GM18868 (cell line): ENCODE measurements at regions not wholly inside any gene's neighbourhood (a gene's known extent, or its start where the extent isn't known, plus 50 kb on each side); places are given as distances from the start of the nearest gene placed in this dataset.
"Not testable (repeated sequence)": the region's sequence is repeated elsewhere in the genome, so short reads cannot be mapped to it uniquely, and the experiment has no call there.

Source experiments
- ATAC-seq: cut with Tn5 transposase; IDR thresholded peaks from one replicate; pipeline ENCODE4 v1.9.1; 2021; ENCODE audit warnings: mild to moderate bottlenecking, moderate library complexity; ENCODE audit not compliant: unreplicated experiment

- not testable (repeated sequence) for ATAC-seq
Measured at GRCh38 chr5:135143682-135144081, 109.7 kb upstream of the PITX1 start.

DNA sequence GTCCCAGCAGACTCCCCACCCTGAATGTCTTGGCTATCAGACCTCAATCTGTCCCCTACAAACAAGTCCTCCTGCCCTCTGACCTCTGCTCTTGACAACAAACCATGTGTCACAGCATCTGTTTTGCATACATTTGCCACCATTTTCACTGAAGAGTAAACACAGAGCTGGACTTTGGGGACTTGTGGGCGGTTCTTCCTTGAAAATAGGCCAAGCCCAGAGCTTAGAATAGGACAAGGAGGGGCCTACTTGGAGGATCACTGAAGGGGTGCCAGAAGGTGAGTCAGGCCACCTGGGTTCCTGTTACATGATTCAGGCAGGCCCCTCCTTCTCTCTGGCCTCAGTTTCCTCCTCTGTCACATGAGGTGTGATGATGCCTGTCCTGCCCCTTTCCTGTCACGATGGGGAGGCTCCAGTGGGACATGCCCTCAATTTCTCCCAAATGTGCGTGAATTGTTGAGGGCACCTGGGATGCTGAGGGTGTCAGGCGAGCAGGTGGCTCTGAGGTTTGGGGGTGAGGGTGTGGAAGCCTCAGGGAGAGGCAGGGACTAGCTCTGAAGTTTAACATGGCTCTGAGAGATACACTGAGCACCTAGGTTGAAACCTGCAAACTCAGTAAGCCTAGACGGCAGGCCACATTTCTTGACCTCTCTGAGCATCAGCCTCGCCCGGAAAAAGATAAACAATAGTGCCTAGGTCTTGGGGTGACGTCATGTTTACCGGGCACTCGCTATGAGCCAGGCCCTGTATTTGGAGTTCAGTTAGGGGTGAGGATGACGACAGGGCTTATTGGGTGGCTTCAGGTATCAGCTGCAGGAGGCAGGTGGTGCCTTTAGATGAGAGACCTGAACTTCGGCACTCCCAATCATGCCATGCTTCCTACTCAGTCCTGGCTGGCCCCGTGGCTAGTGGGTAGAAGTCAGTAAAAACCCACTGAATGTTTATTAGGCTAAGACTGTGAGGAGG, 107.6 kb upstream of the PITX1 start:
- no peak for ATAC-seq

- ATAC-seq, result no peak
Measured at GRCh38 chr5:135140446-135141204, 106.6 kb upstream of the PITX1 start.

- ATAC-seq, result no peak
Measured at GRCh38 chr5:135139381-135140134, 105.5 kb upstream of the PITX1 start.

GRCh38 chr5:135138116-135138850, 104.3 kb upstream of the PITX1 start:
- no peak for ATAC-seq

GRCh38 chr5:135137146-135137915, 103.3 kb upstream of the PITX1 start:
- ATAC-seq, result no peak

DNA sequence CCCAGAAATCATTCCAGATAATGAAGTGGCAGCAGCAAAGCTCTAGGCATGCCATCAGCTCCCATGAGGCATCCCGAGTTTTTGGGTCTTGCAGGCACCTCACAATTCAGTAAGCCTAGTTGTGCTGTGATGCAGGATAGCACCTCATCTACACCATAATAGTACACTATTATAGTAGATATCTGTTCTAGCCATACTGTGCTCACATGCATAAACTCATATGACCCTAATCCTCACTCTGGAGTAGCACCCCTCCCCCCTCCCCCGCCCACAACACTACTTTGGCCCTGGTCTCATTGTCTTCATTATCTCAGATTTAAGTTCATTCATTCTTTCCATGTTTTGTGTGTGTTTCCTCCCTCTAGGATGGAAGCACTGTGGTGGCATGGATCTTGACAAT, 102.5 kb upstream of the PITX1 start:
- ATAC-seq, result no peak

GRCh38 chr5:135135530-135136226, 101.7 kb upstream of the PITX1 start:
- no peak for ATAC-seq

DNA sequence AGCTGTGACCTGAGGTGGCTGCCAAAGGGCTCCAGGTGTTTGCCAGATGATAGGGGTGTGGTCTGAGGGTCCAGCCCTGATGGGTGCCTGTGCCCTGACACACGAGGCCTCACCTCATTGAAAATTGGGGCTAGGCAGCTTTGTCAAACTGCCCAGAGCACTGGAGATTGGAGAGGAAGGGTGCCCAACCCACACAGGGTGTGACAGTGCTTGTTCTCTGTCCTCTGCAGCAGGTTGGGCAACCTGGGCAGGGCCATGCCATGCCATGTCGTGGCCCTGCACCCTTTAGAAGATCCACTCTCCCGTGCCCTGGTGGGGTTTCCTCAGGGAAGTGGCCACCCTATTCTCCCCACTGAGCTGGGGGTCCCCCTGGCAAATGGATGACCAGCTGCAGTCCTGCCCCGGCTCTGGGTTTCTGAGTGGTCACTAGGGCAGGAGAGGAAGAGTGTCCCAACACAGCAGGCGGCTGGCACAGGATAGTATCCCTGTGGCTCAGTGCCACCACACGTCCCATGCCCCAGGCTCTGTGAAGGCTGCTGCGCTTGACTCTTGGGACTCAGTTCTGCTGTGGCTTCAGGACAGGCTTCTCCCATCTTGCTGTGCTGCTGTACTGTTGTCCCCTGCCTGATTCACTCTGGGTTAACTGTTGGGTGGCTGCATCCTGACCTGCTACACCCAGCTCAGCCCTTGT, 100.8 kb upstream of the PITX1 start:
- ATAC-seq, result no peak

DNA sequence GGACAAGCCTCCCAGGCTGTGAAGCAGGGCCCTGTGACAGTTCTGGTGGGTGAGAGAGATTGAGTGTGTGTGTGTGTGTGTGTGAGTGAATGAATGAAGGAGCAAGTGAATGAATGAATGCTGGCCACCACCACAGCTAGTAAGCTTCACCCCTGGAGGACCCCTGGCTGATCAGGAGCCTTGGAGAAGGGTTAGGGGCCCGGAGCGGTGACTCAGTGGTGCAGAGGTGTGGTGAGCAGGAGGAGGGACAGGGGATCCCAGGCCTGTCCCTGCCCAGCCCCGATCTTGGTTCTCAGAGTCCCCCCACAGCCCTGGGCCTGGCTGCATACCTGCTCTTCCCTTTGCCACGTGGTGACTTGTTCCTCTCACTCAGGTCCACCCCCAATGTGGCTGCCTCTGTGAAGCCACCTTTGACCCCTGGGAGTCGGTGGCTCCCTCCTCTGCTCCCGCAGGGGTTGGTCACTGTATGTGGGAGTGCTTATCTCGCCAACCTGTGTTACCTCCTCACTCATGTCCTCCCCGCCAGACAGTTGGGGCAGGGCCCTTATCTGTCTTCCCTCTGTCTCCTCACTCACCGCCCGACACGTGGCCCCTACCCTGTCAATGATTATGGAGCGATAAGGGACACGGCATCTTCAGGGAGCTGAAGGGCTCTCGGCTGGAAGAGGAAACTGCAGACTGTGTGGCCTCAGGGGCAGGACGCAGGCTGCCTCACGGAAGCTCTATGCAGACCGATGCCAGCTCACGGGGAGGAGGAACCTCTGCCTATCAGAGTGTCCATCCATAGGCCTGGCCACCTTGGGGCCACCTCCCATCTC, 99.9 kb upstream of the PITX1 start:
- ATAC-seq, result no peak

DNA sequence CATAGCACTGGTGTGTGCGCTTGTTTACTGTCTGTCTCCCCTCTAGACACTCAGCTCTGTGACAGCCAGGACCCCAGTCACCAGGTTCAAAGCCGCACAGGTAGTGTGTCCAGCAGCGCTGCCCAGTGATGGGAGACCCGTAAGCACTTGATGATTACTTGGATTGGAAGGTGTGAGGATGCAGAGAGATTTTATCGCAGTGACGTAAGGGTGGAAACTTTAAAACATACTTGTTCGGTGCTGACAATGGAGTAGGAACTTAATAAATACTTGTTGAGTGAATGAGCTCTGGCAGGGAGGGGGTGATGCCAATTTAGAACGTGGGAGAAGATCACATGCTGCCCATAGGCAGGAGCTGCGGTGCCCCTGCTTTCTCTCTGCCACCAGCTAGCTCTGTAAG, 99.2 kb upstream of the PITX1 start:
- ATAC-seq, result no peak

DNA sequence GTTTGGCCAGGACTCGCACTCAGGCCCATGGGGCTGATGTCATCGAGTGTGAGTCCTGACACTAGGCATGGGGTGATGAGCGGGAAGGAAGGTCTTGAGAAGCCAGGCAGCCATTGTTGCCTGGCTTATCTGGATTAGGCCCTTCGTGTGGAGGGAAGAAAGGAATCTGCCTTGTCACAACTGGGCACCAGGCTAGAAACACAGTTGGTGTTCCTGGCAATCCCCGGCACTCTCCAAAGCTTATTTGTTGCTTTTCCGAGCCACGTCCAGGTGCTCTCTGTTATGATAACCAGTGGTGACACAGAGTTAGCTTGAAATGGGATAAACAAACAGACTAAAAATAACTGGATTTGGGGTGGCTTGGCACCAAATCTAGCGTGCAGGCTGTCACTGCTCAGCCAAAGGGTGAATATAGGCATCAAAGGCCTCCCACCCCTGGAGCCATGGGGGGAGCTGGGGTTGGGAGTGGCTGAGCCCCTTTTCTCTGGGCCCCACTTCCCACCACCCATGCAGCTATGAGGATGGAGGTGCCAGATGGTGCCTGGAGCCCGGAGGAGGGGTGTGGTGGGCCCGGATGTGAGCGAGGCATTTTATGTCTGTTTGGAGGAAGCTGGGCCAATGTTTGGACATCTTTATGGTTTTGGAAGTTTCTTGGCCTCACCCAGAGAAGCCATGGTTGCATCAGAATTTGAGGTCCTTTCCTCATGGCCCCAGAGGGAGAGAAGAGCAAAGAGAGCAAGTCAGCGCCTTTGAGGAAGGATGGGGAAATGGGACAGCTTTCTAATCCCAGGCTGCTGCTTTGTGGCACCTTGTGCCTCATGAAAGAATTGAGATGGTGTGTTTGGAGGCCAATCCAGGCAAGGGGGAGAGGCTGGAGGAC, 98.0 kb upstream of the PITX1 start:
- ATAC-seq, result no peak

DNA sequence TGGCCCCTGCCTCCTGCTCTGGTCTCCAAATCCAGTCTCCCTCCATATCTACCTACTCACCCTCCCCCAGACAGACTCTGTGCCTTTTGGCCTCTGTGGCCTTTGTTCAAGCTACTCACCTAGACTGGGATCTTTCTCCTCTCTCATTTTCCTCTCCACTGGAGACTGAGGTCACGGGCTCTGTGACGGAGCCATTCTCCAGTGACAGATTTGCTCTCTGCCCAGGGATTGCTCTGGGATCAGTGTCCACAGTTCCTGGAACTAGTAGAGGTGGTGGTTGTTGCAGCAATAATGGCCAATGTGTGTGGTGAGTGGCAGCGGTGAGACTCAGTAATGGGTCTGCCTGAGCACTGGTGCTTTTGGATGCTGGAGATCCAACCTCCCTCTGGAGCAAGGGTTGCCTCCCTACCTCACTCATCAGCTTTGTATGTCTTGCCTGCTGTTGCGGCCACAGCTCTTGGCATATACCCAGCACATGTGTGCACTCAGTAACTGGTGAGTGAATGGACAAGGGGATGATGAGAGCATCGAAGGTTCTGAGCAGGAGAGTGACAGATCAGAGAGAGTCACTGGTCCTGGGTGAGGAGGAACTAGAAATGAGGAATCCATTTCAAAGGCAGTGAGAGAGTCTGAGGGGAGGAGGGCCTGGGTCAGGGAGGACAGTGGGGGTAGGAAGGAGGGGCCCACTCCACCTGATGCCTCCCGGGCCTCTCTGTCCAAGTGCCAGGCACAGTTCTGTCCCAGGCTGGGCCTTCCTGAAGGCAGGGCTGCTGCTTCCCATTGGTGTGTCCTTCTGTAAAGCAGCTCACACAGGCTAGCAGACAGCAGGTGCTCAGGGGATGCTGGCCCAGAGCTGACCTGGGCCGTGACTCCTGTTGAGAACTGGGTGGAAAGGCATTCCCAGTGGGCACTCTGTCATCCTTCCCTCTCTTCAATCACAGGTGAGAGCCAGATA, 96.5 kb upstream of the PITX1 start:
- ATAC-seq, result no peak

GRCh38 chr5:135129307-135129706, 95.3 kb upstream of the PITX1 start:
- ATAC-seq, result no peak

GRCh38 chr5:135128361-135128760, 94.3 kb upstream of the PITX1 start:
- ATAC-seq, result no peak
